ENCODE measurements at regions not wholly inside any gene's neighbourhood (a gene's known extent, or its start where the extent isn't known, plus 50 kb on each side); places are given as distances from the start of the nearest gene placed in this dataset.

DNA sequence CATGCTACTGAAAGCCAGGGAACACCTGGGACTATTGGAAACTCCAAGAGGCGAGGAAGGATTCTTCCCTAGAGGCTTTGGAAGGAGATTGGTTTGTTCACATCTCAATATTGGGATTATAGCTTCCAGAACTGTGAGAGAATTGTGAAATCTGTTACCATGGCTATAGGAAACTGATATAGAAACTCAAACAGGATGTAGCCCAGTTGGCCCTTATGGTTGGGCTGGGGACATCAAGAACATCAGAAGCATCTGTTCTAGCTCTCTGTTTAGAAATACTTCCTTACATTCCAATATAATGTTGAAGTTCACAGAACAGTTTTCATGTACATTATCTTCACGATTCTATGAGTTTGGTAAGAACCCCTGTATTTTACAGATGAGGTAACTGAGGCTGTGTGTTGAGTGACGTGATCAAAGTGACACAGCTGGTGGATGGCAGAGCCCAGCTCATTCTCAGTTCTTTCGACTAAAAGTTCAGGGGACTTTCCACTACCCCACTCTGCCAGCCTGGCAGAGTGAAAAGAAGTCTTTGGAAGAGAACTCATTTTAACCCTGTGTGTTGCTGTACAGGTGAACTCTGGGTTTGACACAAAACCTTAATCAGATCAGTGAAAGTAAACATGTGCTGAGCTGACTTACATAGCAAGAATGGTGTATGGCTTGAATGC lies 183.0 kb downstream of the GBA3 start:
- Histone ChIP-seq H3K36me3 (ENCODE audit: insufficient read depth in 1 of 2, low read depth in 1 of 2) (no peaks in the 10 kb centered on the region), H3K9me3 (peaks cover 6% of the 10 kb centered on the region), H3K27me3 (ENCODE audit: insufficient read depth in 3 of 3, low read length in 2 of 3) (no peaks in the 10 kb centered on the region), H3K4me1 (no peaks in the 10 kb centered on the region), H3K4me3 (no peak overlapping the region), H3K27ac (no peak overlapping the region)
- no peak for DNase-seq
- no peak for ATAC-seq
- TF ChIP-seq, protein P1, sequence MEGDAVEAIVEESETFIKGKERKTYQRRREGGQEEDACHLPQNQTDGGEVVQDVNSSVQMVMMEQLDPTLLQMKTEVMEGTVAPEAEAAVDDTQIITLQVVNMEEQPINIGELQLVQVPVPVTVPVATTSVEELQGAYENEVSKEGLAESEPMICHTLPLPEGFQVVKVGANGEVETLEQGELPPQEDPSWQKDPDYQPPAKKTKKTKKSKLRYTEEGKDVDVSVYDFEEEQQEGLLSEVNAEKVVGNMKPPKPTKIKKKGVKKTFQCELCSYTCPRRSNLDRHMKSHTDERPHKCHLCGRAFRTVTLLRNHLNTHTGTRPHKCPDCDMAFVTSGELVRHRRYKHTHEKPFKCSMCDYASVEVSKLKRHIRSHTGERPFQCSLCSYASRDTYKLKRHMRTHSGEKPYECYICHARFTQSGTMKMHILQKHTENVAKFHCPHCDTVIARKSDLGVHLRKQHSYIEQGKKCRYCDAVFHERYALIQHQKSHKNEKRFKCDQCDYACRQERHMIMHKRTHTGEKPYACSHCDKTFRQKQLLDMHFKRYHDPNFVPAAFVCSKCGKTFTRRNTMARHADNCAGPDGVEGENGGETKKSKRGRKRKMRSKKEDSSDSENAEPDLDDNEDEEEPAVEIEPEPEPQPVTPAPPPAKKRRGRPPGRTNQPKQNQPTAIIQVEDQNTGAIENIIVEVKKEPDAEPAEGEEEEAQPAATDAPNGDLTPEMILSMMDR (IDR thresholded peaks at IDR 0.05): no peak
- WGBS, 3 donors: 73 to 79% (median 77%) methylated on average over 4 of the region's 4 CpGs
- intact Hi-C loops (cut with DNase I): no loop called here

DNA sequence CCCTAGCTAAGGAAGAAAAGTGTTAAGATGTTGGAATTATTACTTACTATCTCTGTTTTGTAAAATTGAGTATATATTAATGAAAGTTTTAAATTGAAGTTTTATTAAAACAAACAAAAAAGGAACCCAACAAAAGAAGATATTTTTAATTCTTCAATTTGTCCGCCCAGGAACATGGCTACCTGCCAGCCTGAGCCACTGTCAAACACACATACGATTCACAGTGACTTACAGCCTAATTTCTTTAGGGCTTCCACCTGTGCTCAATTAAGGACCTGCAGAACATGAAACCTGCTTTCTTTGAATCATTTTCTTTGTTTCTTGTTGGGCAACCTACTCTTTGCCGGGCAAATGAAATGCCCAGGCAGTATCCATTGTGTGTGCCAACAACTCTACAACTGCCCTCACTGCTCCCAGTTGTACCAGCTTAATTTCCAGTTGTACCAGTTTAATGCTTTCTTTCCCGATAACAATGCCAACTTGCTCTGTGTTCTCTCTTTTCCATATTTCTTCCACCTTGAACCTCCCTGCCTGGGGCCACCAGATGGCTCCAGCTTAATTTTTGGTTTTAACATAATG lies 181.7 kb downstream of the GBA3 start:
- Histone ChIP-seq H3K27ac (no peak overlapping the region), H3K27me3 (ENCODE audit: insufficient read depth in 3 of 3, low read length in 2 of 3) (no peaks in the 10 kb centered on the region), H3K36me3 (ENCODE audit: insufficient read depth in 1 of 2, low read depth in 1 of 2) (no peaks in the 10 kb centered on the region), H3K4me1 (no peaks in the 10 kb centered on the region), H3K4me3 (no peak overlapping the region), H3K9me3 (peaks cover 6% of the 10 kb centered on the region)
- 65 to 72% (median 70%) methylated on average over 4 of the region's 4 CpGs for WGBS, 3 donors
- intact Hi-C loops (cut with DNase I): no loop called here
- no peak for ATAC-seq
- TF ChIP-seq, protein P1 (IDR thresholded peaks at IDR 0.05): no peak
- DNase-seq: no peak

DNA sequence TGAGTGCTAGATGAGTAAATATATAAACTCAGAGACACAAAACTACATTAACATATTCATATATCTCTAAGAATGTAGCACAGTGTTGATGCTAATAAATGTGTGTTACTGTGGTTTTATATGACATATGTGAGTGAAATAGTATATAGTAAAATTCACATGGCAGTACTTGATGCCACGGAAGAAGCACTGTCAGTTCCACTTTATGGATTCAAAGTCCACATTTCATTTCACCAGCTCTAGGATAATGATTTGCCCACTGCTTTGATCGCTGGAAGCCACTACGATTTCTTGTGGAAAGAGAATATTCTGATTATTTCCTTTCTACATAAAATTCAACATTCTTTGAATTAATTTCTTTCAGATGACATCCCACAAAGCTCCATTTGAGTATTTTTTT lies 181.2 kb downstream of the GBA3 start:
- intact Hi-C loops (cut with DNase I): no loop called here

DNA sequence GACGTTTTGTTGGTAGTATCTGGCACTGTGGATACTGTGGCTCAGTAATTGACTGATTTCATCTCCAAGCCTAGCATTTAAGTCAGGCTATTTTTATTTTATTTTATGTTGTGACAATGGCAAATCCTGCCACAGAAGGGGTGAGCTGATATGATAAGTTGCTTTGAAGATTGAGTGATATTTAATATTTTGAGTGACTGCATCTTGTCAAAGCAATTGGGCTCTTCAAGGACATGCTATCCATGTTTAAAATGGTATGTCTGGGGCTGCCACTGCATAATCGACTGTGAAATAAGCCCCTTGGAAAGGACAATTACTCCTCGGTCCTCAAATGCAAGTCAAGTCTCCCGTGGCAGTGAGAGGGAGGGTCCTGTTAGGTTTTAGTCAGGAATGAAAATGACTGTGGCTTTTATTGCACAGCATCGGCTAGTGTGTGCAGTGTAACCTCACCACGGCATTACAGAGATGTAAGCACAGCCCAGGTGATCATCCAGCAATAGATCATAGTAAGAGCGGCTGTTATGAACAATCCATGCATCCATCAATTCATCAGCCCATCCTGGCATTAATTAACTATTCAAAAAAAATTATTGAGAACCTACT lies 178.2 kb downstream of the GBA3 start:
- TF ChIP-seq, protein P1 (IDR thresholded peaks at IDR 0.05): no peak
- 46 to 55% (median 46%) methylated on average over 7 of the region's 7 CpGs for WGBS, 3 donors
- no peaks in the 10 kb centered on the region for H3K36me3 ChIP-seq (ENCODE audit: insufficient read depth in 1 of 2, low read depth in 1 of 2)
- no peak overlapping the region for H3K4me3 ChIP-seq
- DNase-seq (no peak), ATAC-seq (no peak)
- no peak overlapping the region for H3K27ac ChIP-seq
- H3K27me3 ChIP-seq (ENCODE audit: insufficient read depth in 3 of 3, low read length in 2 of 3): no peaks in the 10 kb centered on the region
- H3K9me3 ChIP-seq: peaks cover 6% of the 10 kb centered on the region
- H3K4me1 ChIP-seq: no peaks in the 10 kb centered on the region
- intact Hi-C loops (cut with DNase I): no loop called here

More for the DNA sequence above, 181.2 kb downstream of the GBA3 start:
- ATAC-seq (no peak), DNase-seq (no peak)
- Histone ChIP-seq H3K36me3 (ENCODE audit: insufficient read depth in 1 of 2, low read depth in 1 of 2) (no peaks in the 10 kb centered on the region), H3K4me3 (no peak overlapping the region), H3K27me3 (ENCODE audit: insufficient read depth in 3 of 3, low read length in 2 of 3) (no peaks in the 10 kb centered on the region), H3K27ac (no peak overlapping the region), H3K4me1 (no peaks in the 10 kb centered on the region), H3K9me3 (peaks cover 6% of the 10 kb centered on the region)
- WGBS, 3 donors: 72 to 81% (median 74%) methylated on average over 3 of the region's 3 CpGs
- TF ChIP-seq, protein P1 (IDR thresholded peaks at IDR 0.05): no peak

All from psoas muscle (tissue), 7 donors.